GM19239 (cell line): ENCODE measurements at regions not wholly inside any gene's neighbourhood (a gene's known extent, or its start where the extent isn't known, plus 50 kb on each side); places are given as distances from the start of the nearest gene placed in this dataset.

Experiments
- DNase-seq: peaks from one replicate; pipeline ENCODE4 v3.0.0; 2011; ENCODE audit warnings: low spot score; ENCODE audit not compliant: insufficient read length
- FAIRE-seq: peaks from 2 replicates; lab custom pipeline; 2011; peaks lifted over from hg19 to GRCh38; lab: Jason Lieb, UNC

DNA sequence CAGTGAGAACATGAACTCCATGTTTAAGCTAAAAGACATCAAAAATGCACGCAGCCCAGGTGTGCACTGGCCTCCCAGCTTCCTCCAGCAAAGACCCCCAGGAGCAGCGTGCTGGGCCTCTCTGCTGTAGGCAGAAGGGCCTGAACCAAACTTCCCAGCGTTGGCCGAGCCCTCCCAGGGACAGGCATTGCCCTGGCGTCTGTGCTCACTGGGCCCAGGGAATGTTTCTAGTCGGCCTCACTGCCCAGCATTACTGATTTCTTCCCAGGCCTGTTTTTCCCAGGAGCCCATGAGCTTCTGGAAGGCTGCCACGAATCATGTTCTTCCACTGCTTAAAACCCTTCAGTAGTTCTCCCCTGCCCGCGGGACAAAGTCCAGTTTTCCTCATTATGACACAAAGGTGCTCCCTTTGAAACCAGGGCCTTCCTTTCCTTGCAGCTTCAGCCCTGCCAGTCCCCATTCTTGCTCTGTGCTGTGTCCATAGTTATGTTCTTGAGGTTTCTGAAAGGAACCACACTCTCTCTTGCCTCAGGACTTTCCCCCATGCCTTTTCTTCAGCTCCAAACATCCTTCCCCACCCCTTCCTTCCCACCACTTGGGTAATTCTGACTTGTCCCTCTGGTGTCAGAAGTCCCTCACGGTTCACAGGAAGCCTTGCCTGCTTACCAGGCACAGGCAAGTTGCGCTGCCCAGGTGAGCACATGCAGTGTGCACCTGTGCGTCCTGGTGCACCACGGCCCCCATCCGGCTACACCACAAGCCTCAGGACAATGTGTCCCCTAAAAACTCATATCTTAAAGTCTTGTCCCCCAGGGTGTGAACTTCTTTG, 93.4 kb upstream of the ENPP6 start:
- DNase-seq: no peak
- FAIRE-seq: no peak

DNA sequence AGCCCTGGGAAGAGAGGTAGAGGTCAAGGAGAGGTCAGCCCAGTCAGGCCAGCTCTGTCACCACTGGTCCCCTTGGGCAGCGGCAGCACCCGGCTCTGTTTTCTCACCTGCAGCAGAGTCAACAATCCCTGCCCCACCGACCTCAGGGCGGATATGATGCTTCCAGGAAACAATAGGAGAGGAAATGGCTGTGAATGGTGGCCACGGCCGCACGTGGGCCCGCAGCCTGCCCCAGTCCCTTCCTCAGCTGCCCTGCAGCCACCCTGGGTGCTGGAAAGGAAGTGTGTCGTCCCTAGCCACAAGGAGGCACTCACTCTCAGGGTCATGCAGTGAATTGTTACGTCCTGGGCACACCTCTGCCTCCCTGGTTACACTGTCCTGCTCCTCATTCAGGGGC, 92.5 kb upstream of the ENPP6 start:
- FAIRE-seq: peak; percentile 90
- no peak for DNase-seq

DNA sequence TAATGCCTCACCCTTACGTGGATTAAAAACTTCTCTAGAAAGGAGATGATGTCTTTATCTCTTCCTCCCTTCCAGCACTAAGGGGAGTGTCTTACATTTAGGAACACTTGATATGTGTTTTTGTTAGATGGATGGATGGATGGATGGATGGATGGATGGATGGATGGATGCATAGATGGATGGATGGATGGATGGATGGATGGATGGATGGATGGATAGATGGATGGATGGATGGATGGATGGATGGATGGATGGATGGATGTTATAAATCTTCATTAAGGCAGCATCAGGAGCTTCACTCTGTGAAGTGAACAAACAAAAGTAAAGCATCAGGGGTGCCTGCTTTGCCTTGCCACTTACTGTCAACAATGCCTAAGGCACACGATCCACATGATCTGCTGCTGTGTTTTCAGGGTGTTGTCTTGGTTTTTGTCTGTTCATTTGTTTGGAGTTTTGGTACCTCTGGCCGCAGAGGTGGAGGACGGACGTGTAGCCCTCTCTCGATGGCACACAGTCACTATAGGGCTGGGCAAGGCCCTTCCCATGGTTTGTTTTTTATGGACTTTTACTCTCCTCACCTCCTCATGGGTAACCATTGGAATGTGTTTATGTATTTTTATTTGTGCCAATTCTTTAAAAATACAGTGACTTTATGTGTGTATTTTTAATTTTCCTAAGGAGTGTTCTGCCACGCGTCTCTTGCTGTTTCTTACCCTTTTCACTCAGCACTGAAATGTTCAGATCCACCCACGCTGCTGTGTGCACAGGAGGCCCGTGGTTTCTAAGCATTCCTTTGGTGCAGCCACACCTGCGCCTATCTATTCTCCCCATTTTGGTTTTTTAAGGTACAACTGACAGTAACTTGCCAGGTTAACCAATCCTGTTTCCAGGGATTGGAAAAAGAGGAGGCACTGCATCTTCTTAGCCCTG, 91.8 kb upstream of the ENPP6 start:
- FAIRE-seq (peak; percentile 47), DNase-seq (no peak)

DNA sequence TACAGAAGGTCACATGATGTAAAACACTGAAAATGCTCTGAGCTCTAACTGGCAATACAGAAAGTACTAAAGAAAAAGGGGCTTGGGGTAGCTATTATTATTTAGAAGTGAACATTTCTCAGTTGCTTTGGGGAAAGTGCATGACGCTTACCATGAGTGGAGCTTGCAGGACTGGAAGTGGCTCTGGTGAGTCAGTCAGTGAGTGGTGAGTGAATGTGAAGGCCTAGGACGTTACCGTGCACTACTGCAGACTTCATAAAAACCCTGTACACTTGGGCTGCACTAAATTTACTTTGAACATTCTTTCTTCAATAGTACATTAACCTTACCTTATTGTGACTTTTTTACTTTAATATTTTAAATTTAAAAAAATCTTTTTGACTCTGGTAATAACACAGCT, 89.3 kb upstream of the ENPP6 start:
- FAIRE-seq (no peak), DNase-seq (no peak)

DNA sequence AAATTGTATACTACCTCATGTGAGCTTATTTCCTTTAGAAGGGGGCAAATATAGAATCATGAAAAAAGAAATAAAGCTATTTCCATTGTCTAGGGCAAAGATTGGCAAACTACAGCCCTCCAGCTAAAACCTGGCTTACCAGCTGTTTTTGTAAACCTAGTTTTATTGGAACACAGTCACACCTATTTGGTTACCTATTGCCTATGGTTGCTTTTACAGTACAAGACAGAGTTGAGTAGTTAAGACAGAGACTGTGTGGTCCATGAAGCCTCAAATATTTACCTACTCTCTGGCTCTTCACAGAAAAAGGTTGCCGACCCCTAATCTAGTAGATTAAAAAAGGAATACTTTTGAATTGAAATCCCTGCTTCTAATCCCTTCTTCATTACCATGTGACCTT, 88.8 kb upstream of the ENPP6 start:
- FAIRE-seq: peak; percentile 79
- no peak for DNase-seq

- DNase-seq (no peak), FAIRE-seq (no peak)
Measured at GRCh38 chr4:184300816-184301215, 83.1 kb upstream of the ENPP6 start.

GRCh38 chr4:184298254-184298653, 80.6 kb upstream of the ENPP6 start:
- FAIRE-seq (no peak), DNase-seq (no peak)

DNA sequence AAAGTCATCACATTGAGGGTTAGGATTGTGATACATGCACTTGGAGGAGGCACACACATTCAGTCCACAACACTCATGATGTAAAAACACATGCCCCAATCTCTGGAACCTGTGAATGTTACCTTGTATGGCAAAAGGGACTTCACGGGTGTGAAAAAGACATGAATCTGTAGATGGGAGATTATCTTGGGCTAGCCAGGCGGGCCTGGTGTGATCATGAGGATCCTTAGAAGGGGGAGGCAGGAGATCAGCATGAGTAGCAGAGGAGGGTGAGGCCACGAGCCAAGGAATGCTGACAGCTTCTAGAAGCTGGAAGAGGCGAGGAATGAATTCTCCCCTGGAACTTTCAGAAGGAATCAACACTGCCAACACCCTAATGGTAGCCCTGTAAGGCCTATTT, 77.5 kb upstream of the ENPP6 start:
- FAIRE-seq (no peak), DNase-seq (no peak)

- no peak for FAIRE-seq
- DNase-seq: no peak
Measured at GRCh38 chr4:184294606-184295133, 77.0 kb upstream of the ENPP6 start.

- DNase-seq (no peak), FAIRE-seq (no peak)
Measured at GRCh38 chr4:184293552-184293951, 75.9 kb upstream of the ENPP6 start.

DNA sequence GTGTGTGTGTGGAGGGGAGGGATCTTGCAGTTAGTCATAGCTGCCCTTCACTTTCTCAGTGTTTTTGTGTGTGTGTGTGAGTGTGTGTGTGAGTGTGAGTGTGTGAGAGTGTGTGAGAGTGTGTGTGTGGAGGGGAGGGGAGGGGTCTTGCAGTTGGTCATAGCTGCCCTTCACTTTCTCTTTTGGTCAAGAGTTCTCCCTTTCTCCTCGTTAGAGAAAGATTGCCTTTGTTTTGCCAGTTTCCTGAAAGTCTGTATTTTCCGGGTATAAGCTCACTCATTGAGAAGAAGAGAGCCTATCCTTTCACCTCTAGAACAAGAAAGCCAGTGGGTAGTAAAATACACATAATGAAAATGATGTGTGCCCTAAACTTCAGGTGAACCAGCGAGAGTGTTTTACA, 75.2 kb upstream of the ENPP6 start:
- peak; percentile 63 for FAIRE-seq
- DNase-seq: no peak

DNA sequence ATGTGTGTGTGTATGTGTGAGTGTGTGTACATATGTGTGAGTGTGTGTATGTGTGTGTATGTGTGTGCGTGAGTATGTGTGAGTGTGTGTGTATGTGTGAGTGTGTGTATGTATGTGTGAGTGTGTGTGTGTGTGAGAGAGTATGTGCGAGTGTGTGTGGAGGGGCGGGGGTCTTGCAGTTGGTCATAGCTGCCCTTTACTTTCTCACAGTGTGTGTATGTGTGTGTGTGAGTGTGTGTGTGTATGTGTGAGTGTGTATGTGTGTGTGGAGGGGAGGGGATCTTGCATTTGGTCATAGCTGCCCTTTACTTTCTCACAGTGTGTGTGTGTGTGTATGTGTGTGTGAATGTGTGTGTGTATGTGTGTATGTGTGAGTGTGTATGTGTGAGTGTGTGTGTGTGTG, 74.8 kb upstream of the ENPP6 start:
- no peak for DNase-seq
- no peak for FAIRE-seq

GRCh38 chr4:184289179-184289535, 71.5 kb upstream of the ENPP6 start:
- DNase-seq (no peak), FAIRE-seq (no peak)

DNA sequence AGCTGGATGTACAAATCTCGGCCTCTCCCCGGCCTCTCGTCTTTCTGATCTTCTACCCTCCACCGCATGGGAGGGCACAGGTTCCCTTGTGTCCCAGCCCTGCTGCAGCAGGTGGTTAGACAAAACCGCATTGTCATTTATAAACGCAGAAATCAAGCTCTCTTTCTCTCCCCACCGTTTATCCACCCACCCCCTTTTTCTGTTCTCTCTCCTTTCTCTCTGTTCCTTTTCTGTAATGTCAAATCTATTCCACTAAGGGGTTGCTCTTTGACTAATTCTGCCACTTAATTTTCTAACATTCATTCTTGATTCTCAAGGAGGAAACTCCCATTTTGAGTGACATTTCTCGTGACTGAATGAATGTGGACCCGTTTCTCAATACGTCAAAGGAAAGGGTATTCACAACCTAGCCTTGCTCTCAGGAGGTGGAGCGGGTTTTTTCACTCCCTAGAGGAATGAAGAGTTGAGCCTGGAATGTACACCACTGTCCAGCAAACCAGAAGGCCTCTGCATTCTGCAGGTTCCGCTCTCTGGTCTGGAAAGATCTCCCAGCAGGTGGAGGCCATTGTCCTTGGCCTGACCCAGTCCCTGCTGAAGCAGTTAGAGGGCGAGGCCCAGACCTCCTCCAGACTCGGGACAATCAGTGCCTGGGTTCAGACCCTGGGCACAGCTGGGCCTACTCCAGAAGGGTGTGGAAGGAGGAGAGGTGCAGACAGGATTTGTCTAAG, 70.9 kb upstream of the ENPP6 start:
- no peak for DNase-seq
- FAIRE-seq: peak; percentile 97

DNA sequence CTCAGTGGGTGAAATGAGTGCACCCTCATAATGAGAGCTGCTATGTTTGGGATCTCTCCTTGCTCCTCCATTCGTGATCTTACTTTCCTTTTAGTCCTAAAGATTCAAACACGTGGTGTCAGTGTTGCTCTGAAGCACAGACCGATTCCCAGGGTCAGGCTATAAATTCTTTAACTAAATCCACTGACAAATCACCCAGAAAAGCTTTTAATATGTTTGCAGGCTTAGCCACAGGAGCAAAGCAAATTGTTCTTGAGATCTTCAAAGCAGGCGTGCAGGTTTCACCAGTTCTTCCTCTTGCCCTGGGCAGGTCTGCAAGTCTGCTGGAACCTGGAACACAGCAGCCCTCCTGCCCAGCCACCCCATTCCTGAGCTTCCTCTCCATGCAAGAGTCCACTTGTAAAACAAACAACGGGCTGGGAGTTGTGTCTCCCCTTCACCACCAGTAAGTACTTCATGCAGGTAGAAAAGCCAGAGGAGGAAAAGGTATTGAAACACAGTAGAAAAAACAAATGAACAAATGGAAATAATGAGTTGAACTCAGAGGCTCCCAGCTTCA, 70.1 kb upstream of the ENPP6 start:
- DNase-seq: no peak
- FAIRE-seq: no peak

DNA sequence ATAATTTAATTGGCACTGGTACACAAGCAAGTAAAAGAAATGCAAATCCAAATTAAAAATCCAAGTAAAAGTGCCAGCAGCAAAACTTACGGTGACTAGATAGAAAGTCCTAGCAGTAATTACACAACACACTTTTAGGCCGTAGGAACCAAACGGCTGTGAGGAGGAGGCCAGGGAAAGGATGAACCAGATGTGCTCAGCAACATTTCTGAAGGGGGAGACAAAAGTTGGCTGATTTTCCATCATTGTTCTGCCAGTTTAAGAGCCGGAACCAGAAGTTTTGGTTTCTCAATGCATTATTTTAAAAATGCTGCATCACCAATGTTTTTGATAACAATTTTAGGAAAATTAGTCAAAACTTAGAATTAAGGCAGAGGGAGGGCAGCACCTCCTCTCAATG, 68.7 kb upstream of the ENPP6 start:
- DNase-seq (no peak), FAIRE-seq (peak; percentile 66)

DNA sequence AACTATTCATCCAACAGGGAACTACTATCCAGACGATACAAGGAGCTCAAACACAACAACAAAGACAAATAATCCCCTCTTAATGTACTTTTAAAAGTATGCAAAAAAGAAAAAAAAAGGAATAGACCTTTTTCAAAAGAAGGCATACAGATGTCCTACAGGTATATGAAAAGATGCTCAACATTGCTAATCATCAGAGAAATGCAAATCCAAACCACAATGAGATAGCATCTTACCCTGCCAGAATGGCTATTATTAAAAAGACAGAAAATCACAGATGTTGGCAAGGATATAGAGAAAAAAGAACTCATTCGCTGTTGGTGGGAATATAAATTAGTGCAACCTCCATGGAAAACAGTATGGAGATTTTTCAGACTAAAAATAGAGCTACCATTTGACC, 67.1 kb upstream of the ENPP6 start:
- FAIRE-seq: no peak
- DNase-seq: no peak

GRCh38 chr4:184284336-184284690, 66.6 kb upstream of the ENPP6 start:
- FAIRE-seq: no peak
- DNase-seq: no peak

DNA sequence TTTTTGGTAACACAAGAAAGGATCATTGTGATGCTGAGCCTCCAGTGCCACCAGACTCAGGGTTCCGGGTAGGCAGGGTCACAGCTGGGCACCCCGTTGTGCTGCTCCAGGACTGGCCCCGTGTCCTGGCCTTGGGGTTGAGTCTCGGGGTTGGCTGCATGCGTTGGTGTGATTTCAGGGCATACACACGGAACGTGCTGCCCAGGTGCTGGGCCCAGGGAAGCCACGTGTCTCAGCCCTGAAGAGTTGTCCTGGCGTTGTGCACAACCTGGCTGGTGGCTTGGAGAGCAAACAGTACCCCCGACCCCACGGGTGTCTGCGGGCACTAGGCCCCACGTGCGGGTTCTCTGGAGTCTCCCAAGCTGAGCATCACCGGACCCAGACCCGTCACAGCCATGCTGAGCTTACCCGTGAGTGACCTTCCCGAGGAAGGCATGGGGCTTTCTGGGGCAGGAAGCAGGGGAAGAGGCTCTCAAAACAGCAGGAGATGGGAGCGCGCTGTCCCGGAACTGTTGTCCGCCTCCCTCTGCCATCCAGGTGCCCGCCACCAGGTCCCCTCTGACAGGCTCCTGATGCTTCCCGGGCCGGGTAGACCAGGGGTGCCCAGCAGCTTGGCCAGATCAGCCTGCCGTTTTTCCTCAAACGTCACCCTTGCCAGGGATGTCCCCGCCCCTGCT, 66.1 kb upstream of the ENPP6 start:
- no peak for DNase-seq
- no peak for FAIRE-seq
